Hypothalamus (tissue), 51 donors: ENCODE measurements at regions not wholly inside any gene's neighbourhood (a gene's known extent, or its start where the extent isn't known, plus 50 kb on each side); places are given as distances from the start of the nearest gene placed in this dataset.

ENCODE experiments used
- DNase-seq, 51 donors: peaks; one replicate each; lab custom pipeline; 2025; lab: John Stamatoyannopoulos, UW

DNA sequence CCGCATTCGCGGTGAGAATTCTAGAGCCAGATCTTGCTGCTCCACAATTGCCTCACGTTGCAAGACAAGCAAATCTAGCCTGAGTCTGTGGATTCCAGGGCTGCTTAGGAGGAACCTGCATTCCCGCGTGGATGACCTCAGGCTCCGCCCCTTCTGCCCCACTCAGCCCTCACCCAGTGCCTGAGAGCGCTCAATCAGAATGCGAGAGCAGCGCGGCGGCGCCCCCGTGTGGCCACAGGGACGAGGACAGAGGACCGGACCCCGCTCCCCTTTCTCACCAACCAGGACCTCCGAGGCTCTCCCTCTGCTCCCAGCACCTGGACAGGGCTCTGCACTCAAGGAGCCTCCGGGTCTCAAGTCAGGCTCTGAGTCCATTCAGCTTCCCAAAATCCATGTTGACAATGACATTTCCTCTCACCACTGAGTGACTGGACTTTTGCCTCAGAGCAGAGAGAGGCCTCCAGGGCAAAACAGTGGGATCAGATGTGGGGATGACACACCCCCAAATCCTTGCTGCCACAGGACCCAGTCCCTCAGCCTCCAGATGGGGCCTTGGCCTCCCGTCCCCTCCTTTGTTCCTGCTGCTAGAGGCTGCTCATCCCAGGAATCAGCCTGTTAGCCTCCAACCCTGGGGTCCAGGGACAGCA lies 52.0 kb downstream of the RPP21 start:
- peak in 47 of 51 donors; percentile 3 to 79 (median 37) for DNase-seq

DNA sequence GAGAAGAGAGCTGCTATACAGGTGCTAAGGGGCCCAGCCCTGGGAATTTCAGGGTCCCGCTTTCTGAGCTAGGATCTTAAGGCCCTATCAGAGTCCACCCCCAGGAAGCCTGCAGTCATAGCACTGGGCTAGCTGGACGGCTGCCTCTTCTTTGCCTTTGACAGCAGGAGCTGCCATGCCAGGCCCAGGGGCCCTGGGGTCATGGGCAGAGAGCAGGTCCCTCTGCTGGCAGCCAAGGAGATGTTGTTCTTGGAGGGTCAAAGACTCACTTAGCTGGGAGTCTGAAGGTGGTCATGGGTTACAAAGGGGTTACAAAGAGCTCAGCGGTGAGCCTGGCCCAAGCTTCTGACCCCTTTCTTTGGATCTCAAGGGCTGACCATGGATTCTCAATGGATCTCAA lies 52.7 kb downstream of the RPP21 start:
- no peak for DNase-seq

DNA sequence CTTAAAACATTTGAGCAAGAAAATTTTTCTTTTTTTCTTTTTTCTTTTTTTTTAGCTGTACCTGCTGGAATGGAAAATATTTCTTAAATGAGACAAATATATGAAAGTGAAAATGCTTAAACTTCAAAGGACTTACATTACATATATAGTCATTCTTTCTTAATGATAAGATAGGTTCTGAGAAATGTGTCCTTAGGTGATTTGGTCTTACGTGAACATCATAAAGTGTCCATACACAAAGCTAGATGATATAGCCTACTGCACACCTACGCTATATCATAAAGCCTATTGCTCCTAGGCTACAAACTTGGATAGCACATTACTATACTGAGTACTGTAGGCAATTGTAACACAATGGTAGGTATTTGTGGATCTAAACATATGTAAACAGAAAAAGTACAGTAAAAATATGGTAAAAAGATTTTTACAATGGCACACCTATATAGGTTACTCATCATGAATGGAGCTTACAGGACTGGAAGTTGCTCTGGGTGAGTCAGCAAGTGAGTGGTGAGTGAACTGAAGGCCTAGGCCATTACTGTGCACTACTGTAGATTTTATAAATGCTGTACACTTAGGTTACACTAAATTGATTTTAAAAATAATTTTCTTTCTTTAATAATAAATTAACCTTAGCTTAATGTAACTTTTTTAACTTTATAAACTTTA lies 54.6 kb downstream of the RPP21 start:
- no peak for DNase-seq

DNA sequence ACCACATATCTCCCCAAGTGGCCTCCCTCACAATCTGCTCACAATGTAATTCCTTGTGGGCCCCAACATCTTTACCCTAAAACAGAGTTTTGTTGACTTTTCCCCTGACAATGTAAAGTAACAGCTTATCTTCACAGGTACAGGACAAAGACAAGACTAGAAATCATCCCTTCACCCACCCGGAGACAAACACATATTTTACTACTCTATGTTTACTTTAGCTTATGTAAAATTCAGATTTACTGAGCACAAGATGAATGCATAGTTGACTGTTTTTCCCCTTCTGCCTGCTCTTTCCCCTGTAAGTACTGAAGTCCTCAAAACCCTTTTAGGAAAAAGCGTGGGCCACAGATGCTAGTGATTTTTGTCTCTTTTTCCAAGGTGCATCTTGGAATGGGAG lies 61.0 kb downstream of the RPP21 start:
- DNase-seq, result no peak

DNA sequence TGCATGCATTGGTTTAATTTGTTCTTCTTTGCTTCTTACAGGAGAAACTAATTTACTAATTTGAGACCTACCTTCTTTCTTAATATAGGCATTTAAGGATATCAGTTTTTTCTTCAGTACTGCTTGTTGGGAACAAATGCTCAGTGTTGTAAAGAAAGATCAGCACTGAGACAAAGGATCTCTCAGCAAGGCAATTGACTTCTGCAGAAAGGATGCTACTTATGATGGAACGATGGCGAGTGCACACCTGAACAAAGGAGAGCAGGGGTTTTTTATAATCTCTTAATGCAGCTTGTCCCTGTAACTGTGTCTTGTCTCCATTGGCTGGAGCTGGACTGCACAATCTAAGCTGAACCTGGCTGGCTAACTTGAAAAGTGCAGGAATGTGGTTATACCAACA lies 64.2 kb downstream of the RPP21 start:
- DNase-seq, result no peak

DNA sequence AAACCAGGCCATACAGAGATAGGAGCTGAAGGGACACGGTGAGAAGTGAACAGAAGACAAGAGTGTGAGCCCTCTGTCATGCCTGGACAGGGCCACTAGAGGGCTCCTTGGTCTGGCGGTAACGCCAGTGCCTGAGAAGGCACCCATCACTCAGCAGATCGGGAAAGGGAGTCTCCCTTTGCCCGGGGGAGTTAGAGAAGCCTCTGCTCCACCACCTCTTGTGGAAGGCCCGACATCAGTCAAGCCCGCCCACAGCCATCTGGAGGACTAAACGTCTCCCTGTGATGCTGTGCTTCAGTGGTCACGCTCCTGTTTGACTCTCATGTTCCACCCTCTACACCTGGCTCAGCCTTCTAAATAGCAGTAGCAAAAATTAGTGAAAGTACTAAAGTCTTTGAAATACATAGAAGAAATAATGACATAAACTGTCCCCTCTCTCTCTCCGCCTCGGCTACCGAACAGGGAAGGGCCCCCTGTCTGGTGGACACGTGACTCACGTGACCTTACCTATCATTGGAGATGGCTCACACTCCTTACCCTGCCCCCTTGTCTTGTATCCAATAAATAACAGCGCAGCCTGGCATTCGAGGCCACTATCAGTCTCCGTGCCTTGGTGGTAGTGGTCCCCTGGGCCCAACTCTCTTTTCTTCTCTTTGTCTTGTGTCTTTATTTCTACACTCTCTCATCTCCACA lies 66.7 kb downstream of the RPP21 start:
- peak in 18 of 51 donors; percentile 1 to 57 (median 11) for DNase-seq

DNA sequence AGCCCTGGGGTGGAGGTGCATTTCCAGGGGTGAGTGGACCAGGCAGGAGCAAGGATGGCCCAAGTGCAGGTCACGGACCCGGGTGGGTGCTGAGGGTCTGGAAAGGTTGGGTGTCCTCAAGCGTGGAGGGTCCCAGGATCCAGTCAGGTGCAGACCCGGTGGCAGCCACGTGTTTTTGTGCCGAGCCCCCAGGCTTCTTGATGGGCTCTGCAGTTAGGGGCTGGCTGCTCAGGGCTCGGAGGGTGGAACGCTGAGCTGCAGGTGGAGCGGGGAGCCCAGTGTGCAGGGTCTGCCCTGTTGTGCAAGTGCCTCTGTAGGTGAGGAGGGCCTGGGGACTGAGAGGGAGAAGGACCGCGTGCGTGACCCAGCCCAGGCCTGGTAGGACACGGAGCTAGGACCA lies 70.9 kb upstream of the HLA-E start:
- no peak for DNase-seq

DNA sequence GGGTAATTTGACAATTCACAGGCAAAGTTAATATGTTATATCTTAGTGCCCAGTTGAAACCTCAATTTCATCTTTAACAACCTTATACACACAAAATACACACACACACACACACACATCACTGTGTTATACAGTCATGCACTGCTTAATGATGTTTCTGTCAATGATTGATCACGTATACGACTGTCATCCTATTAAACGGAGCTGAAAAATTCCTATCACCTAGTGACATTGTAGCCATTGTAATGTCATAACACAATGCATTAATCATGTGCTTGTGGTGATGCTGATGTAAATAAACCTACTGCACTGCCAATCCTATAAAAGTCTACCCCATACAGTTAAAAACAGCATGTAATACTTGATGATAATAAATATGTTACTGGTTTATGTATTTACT lies 64.8 kb upstream of the HLA-E start:
- no peak for DNase-seq
